ENCODE measurements at regions not wholly inside any gene's neighbourhood (a gene's known extent, or its start where the extent isn't known, plus 50 kb on each side); places are given as distances from the start of the nearest gene placed in this dataset.

- H3K36me3 ChIP-seq (ENCODE audit: insufficient read depth), result no peaks in the 10 kb centered on the region
- H3K79me2 ChIP-seq (ENCODE audit: insufficient read depth, low read depth), result no peaks in the 10 kb centered on the region
- H3K4me1 ChIP-seq (ENCODE audit: low read depth, poor library complexity, severe bottlenecking), result no peaks in the 10 kb centered on the region
- no peaks in the 10 kb centered on the region for H4K20me1 ChIP-seq (ENCODE audit: insufficient read depth)
- H3K4me3 ChIP-seq (IDR thresholded peaks at IDR 0.05; ENCODE audit: insufficient read depth, low read depth, low read length), result no peak overlapping the region
- no peak overlapping the region for H3K27ac ChIP-seq
- no peak overlapping the region for H3K9ac ChIP-seq
- H3K27me3 ChIP-seq (ENCODE audit: insufficient read depth, low read depth), result no peaks in the 10 kb centered on the region
- H2AFZ ChIP-seq (ENCODE audit: low read depth), result no peak overlapping the region
- no peak for TF ChIP-seq CTCF (conservative IDR thresholded peaks at IDR 0.05; ENCODE audit: low read depth, low read length)
- no peak overlapping the region for H3K4me2 ChIP-seq
These were observed 348.5 kb downstream of the DMAC1 start for GRCh38 chr9:7451062-7451461.

- H3K79me2 ChIP-seq (ENCODE audit: insufficient read depth, low read depth), result no peaks in the 10 kb centered on the region
- TF ChIP-seq CTCF (conservative IDR thresholded peaks at IDR 0.05; ENCODE audit: low read depth, low read length), result no peak
These were observed 356.0 kb downstream of the DMAC1 start for GRCh38 chr9:7443541-7443940.

GRCh38 chr9:7439355-7439995 is 360.1 kb downstream of the DMAC1 start:
- H3K36me3 ChIP-seq (ENCODE audit: insufficient read depth), result no peaks in the 10 kb centered on the region
- H3K27me3 ChIP-seq (ENCODE audit: insufficient read depth, low read depth), result no peaks in the 10 kb centered on the region
- no peak overlapping the region for H3K9ac ChIP-seq
- no peak overlapping the region for H2AFZ ChIP-seq (ENCODE audit: low read depth)
- H3K4me2 ChIP-seq, result no peak overlapping the region
- no peaks in the 10 kb centered on the region for H4K20me1 ChIP-seq (ENCODE audit: insufficient read depth)
- no peak for TF ChIP-seq CTCF (conservative IDR thresholded peaks at IDR 0.05; ENCODE audit: low read depth, low read length)
- no peaks in the 10 kb centered on the region for H3K4me1 ChIP-seq (ENCODE audit: low read depth, poor library complexity, severe bottlenecking)
- H3K27ac ChIP-seq, result no peak overlapping the region
- no peak overlapping the region for H3K4me3 ChIP-seq (IDR thresholded peaks at IDR 0.05; ENCODE audit: insufficient read depth, low read depth, low read length)
- no peaks in the 10 kb centered on the region for H3K79me2 ChIP-seq (ENCODE audit: insufficient read depth, low read depth)

More at GRCh38 chr9:7443541-7443940, 356.0 kb downstream of the DMAC1 start:
- no peaks in the 10 kb centered on the region for H4K20me1 ChIP-seq (ENCODE audit: insufficient read depth)
- H3K4me1 ChIP-seq (ENCODE audit: low read depth, poor library complexity, severe bottlenecking), result no peaks in the 10 kb centered on the region
- no peaks in the 10 kb centered on the region for H3K27me3 ChIP-seq (ENCODE audit: insufficient read depth, low read depth)
- H3K27ac ChIP-seq, result no peak overlapping the region
- H3K4me2 ChIP-seq, result no peak overlapping the region
- no peak overlapping the region for H3K9ac ChIP-seq
- H3K36me3 ChIP-seq (ENCODE audit: insufficient read depth), result no peaks in the 10 kb centered on the region
- H3K4me3 ChIP-seq (IDR thresholded peaks at IDR 0.05; ENCODE audit: insufficient read depth, low read depth, low read length), result no peak overlapping the region
- no peak overlapping the region for H2AFZ ChIP-seq (ENCODE audit: low read depth)

- Histone ChIP-seq H3K9ac (no peak overlapping the region), H3K4me2 (no peak overlapping the region), H3K27ac (no peak overlapping the region), H2AFZ (ENCODE audit: low read depth) (no peak overlapping the region), H3K36me3 (ENCODE audit: insufficient read depth) (no peaks in the 10 kb centered on the region), H4K20me1 (ENCODE audit: insufficient read depth) (no peaks in the 10 kb centered on the region), H3K4me3 (IDR thresholded peaks at IDR 0.05; ENCODE audit: insufficient read depth, low read depth, low read length) (no peak overlapping the region), H3K4me1 (ENCODE audit: low read depth, poor library complexity, severe bottlenecking) (no peaks in the 10 kb centered on the region), H3K27me3 (ENCODE audit: insufficient read depth, low read depth) (no peaks in the 10 kb centered on the region), H3K79me2 (ENCODE audit: insufficient read depth, low read depth) (no peaks in the 10 kb centered on the region)
- TF ChIP-seq CTCF (conservative IDR thresholded peaks at IDR 0.05; ENCODE audit: low read depth, low read length), result no peak
These were observed 362.8 kb downstream of the DMAC1 start for GRCh38 chr9:7436754-7437153.

Data from KMS-11 (cell line).